Gastrocnemius medialis (tissue), 4 donors: ENCODE measurements at regions not wholly inside any gene's neighbourhood (a gene's known extent, or its start where the extent isn't known, plus 50 kb on each side); places are given as distances from the start of the nearest gene placed in this dataset.

ENCODE experiments used
- CTCF ChIP-seq, 5 experiments: fragments of 450-650 bp in 3 of 5; fragments of 200-600 bp in 2 of 5; sonication (generic) in 2 of 5; IDR thresholded peaks in 4 of 5; conservative IDR thresholded peaks in 1 of 5; 1 replicate in 4 of 5; 2 replicates in 1 of 5; pipeline ENCODE4 v1.5.1; 2016 to 2019; ENCODE audit warnings: antibody characterized with exemption in 5 of 5, mild to moderate bottlenecking in 3 of 5, moderate library complexity in 3 of 5
- POLR2A ChIP-seq, 2 donors: fragments of 450-650 bp; IDR thresholded peaks; one replicate each; pipeline ENCODE4 v1.6.1; 2017; ENCODE audit warnings: antibody characterized with exemption in 2 of 2, mild to moderate bottlenecking in 2 of 2, moderate library complexity in 2 of 2

- TF ChIP-seq CTCF (IDR thresholded peaks at IDR 0.05 in 4 of 5, conservative IDR thresholded peaks at IDR 0.05 in 1 of 5): no peak
- TF ChIP-seq POLR2A (IDR thresholded peaks at IDR 0.05): no peak
Observed at GRCh38 chr13:50588491-50589130, 254.9 kb downstream of the DLEU7 start.
